NCI-H526 treated with DMSO at 0.1 percent for 48 hours (cell line): ENCODE measurements at regions not wholly inside any gene's neighbourhood (a gene's known extent, or its start where the extent isn't known, plus 50 kb on each side); places are given as distances from the start of the nearest gene placed in this dataset.
"Not testable (repeated sequence)": the region's sequence is repeated elsewhere in the genome, so short reads cannot be mapped to it uniquely, and the experiment has no call there.

Experiments
- DNase-seq: peaks from one replicate; lab custom pipeline; 2025; lab: John Stamatoyannopoulos, UW

GRCh38 chrX:114006664-114007063 lies 577.2 kb upstream of the HTR2C start:
- DNase-seq, result no peak

- no peak for DNase-seq
Measured at GRCh38 chrX:113996781-113997180, 587.1 kb upstream of the HTR2C start.

DNA sequence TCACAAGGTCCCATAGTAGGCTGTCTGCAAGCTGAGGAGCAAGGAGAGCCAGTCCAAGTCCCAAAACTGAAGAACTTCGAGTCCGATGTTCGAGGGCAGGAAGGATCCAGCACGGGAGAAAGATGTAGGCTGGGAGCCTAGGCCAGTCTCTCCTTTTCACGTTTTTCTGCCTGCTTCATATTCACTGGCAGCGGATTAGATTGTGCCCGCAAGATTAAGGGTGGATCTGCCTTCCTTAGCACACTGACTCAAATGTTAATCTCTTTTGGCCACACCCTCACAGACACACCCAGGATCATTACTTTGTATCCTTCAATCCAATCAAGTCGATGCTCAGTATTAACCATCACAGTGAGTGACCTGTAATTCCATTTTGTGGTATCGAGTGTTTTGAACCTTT lies 592.2 kb upstream of the HTR2C start:
- DNase-seq, result not testable (repeated sequence)

DNA sequence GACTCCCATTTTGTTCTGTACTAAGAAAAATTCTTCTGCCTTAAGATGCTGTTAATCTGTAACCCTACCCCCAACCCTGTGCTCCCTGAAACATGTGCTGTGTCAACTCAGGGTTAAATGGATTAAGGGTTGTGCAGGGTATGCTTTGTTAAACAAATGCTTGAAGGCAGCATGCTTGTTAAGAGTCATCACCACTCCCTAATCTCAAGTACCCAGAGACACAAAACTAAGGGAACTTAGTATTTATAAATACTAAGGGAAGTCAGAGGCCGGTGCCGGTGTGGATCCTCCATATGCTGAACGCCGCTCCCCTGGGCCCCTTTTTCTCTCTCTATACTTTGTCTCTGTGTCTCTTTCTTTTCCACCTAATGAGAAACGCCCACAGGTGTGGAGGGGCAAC lies 593.2 kb upstream of the HTR2C start:
- not testable (repeated sequence) for DNase-seq

DNA sequence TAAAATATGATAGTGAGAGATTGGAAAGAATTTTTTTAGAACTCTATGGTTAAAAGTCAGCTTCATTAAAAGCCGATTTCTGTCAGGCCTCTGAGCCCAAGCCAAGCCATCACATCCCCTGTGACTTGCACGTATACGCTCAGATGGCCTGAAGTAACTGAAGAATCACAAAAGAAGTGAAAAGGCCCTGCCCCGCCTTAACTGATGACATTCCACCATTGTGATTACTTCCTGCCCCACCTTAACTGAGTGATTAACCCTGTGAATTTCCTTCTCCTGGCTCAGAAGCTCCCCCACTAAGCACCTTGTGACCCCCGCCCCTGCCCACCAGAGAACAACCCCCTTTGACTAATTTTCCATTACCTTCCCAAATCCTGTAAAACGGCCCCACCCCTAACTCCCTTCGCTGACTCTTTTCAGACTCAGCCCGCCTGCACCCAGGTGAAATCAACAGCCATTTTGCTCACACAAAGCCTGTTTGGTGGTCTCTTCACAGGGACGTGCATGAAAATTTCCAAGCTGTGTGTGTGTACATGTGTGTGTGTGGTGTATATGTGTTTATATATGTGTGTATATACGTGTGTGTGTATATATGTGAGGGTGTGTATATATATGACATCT lies 595.5 kb upstream of the HTR2C start:
- DNase-seq, result not testable (repeated sequence)

GRCh38 chrX:113986427-113986826 lies 597.5 kb upstream of the HTR2C start:
- no peak for DNase-seq

- no peak for DNase-seq
Measured at GRCh38 chrX:113982766-113983165, 601.1 kb upstream of the HTR2C start.

DNA sequence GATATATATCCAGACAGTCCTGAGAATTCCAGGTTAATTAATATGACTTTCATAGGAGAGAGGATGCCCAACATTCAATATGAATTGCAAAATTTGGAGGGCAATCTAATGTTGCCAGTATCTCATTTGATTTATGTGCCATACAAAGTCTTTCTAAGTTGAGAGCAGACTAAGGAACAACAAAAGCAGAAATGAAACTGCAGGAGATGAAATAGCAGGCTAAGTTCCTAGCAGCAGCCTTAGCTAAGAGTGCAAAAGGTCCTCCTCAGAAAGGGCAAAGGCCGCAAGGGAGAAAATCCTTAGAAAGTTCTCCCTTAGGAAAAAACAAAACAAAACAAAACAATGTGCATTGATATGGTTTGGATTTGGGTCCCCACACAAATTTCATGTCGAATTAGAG lies 602.9 kb upstream of the HTR2C start:
- no peak for DNase-seq

GRCh38 chrX:113977887-113978286 lies 606.0 kb upstream of the HTR2C start:
- DNase-seq, result no peak

DNA sequence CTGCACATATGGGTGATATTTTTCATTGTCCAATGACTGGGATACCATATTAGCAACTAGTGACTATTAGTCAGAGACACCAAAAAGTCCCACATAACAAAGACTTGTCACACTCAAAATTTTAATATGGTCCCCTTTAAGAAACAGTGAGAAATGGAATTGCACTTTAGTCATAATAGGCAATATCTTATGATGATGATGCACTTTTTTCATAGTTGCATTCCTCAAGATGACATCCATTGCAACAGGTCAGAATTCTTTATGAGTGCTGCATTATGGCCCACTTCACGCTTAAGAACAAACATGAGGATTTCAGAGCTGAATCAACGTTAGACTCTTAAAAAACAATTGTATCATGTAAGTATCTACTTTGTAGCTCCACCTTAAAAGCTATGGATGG lies 608.4 kb upstream of the HTR2C start:
- DNase-seq, result no peak

DNA sequence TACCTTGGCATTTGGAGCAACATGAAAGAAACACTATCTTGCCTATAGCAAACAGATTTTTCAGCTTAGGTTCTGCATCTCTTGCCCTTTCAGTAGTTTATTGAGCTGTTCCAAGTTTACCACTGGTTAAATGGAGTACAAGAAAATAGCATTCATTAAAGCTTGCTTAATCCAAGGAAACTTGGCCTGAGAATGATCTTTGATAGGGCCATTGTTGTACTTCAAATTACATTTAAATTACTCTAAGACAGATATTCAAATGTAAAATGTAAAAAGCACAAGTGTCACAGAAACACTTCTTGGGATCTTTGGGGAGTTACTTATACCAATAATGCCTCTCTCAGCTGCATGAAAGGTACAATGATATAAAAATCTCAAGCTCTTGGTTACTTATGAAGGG lies 609.0 kb upstream of the HTR2C start:
- no peak for DNase-seq

DNA sequence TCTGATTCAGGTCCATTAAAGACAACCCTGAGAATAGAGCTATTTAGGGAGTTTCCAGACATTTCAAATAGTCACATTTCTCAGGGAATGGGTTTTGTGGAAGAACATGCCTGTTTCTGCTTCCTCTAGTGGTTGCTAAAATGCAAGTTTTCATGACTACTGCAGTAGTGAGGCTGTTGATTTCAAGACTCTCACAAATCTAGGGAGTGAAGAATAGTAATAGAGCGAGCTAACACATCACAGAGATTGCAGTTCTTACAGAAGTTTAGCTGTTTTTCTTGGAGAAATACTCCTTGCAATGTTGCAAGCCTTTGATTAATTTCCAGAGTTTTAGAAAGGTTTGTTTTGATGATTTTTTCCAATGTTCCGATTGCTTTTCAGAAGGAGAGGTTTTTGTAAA lies 610.2 kb upstream of the HTR2C start:
- DNase-seq, result no peak

GRCh38 chrX:113966791-113967190 lies 617.1 kb upstream of the HTR2C start:
- no peak for DNase-seq

DNA sequence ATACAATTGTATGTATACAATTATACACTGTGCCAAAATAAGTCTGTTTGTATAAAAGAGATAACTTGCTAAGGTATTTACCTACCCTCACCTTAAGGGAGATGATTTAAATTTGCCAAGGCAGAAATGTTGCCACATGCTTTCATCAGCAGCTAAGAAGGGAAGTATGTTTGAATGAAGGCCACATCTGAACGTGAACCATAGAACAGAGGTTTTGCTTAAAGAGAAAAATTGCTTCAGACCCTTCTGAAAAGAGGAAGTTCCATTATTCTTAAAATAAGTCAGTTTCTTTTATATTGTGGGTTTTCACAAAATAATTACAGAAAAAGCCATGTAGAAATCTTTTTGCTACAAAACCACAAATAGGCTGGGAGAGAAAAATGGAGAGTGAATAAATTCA lies 621.5 kb upstream of the HTR2C start:
- DNase-seq, result no peak

- DNase-seq, result no peak
Measured at GRCh38 chrX:113959912-113960626, 623.8 kb upstream of the HTR2C start.

- DNase-seq, result no peak
Measured at GRCh38 chrX:113956936-113957335, 627.0 kb upstream of the HTR2C start.

- no peak for DNase-seq
Measured at GRCh38 chrX:113954297-113954696, 629.6 kb upstream of the HTR2C start.

- no peak for DNase-seq
Measured at GRCh38 chrX:113950081-113950678, 633.7 kb upstream of the HTR2C start.

GRCh38 chrX:113947548-113947947 lies 636.3 kb upstream of the HTR2C start:
- DNase-seq, result no peak

- DNase-seq, result no peak
Measured at GRCh38 chrX:113935518-113935917, 648.4 kb upstream of the HTR2C start.

DNA sequence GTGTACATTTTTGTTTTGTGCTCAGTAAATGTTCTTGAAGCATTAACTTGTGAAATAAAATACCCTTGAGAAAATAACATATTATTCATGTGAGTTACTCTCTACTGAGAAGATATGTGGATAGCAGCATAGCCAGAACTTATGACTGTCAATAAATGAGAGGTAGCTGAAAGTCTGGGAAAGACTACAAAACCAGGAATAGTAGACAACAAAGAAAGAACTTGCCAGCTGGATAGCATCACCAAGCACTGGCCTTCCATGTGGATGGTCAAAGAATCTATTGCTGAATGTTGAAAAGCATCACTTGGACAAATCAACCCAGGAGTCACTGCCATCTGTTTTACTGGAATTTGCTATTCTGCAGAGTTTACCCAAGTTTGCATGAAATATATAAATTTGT lies 650.0 kb upstream of the HTR2C start:
- no peak for DNase-seq

GRCh38 chrX:113929004-113929403 lies 654.9 kb upstream of the HTR2C start:
- peak; percentile 1 for DNase-seq

- DNase-seq, result no peak
Measured at GRCh38 chrX:113920661-113921060, 663.2 kb upstream of the HTR2C start.

DNA sequence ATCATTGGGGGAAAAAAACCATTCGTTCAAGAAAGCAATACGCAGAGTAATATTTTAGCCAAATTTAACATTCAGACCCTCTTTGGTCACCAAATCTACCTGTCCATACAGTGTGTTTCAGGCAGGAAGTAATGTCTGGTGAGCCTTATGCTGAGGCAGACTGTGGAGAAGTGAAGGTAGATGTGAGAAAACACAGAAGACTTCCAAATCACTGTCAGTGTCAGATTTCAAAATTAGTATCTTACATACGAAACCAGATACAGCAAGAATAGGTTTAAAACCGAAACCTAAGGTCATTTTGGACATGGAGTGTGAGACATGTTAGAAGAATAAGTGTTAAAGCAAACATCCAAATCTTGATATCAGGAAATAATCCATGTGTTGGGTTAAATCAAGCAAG lies 664.5 kb upstream of the HTR2C start:
- DNase-seq, result no peak
